ENCODE measurements at regions not wholly inside any gene's neighbourhood (a gene's known extent, or its start where the extent isn't known, plus 50 kb on each side); places are given as distances from the start of the nearest gene placed in this dataset.

DNA sequence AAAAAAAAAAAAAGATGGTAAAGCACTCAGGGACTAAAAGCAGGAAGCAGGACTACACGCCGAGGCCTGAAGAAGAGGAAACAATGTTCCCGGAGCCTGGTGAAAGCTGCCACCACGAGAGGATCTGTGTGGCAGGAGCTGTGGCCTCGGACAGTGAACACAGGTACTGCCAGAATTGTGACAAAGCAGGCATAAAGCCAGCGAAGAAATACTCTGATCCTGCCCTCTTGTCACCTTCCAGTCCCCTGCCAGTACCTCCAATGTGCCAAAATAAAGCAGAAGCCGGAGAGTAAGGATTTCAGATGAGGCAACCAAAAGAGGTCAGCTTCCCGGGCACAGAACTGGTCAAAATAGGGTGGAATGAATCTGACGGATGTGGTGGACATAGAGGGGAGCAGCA is 211.5 kb upstream of the TARS1 start:
- H3K9ac ChIP-seq (ENCODE audit: low read length) = no peak overlapping the region
- no peaks in the 10 kb centered on the region for H3K9me3 ChIP-seq (ENCODE audit: control insufficient read depth, low read length)
- no peaks in the 10 kb centered on the region for H3K4me1 ChIP-seq (ENCODE audit: control insufficient read depth, insufficient read depth, low read length)
- H3K36me3 ChIP-seq (ENCODE audit: control insufficient read depth, insufficient read depth, low read length) = no peaks in the 10 kb centered on the region
- no peak overlapping the region for H3K4me3 ChIP-seq (ENCODE audit: low read length)
- H3K27me3 ChIP-seq (ENCODE audit: control insufficient read depth, insufficient read depth, low read length) = no peaks in the 10 kb centered on the region

DNA sequence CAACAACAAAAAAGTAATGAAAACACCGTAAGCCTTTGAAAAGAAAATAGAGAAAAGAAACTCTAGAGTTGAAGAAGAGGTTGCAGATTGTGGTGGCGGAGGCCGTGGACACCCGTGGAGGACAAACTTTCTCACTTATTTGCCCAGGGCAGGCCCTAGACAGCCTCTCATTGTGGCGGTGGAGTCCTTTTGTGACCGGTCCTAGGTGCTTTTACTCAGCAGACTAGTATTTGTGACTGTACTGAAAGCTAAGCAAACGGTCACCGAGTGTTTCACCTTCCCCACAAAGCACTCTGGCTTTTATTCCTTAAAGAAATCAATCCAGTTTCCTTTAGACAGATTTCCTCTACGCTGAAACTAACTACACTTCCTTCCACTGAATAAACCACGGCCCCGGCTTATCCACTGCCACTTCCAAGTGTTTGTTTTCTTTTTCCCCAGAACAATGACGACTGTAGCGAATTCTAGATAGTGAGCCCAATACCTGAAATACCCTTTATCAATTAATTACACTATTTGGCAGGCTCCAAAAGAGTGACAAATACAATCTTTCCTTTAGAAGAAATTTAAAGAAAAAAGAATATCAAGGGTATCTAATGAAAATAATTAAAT is 210.2 kb upstream of the TARS1 start:
- Histone ChIP-seq H3K36me3 (ENCODE audit: control insufficient read depth, insufficient read depth, low read length) (no peaks in the 10 kb centered on the region), H3K4me3 (ENCODE audit: low read length) (no peak overlapping the region), H3K9me3 (ENCODE audit: control insufficient read depth, low read length) (no peaks in the 10 kb centered on the region), H3K27me3 (ENCODE audit: control insufficient read depth, insufficient read depth, low read length) (no peaks in the 10 kb centered on the region), H3K4me1 (ENCODE audit: control insufficient read depth, insufficient read depth, low read length) (no peaks in the 10 kb centered on the region), H3K9ac (ENCODE audit: low read length) (no peak overlapping the region)

DNA sequence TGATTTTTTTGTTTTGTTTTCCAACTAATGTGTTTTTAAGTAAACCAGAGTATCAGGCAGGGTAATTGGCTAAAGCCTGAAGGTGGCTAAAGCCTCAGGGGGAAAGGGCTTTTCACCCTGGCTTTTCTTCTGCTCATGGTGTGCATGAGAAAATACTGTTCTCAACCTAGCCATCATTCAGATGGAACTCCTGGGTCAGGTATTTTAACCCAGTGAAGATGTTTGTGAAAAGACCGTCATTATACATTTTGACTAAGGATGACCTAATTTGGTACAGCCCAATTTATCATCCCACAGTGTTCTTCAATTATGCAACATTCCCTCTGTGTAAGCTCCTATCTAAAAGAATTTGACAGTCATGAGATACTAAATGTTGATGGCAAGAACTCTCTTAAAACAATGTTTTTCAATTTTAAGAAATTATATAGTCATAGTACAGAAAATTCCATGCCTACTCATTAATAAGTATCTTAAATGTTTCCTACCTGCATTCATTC is 209.5 kb upstream of the TARS1 start:
- Histone ChIP-seq H3K4me1 (ENCODE audit: control insufficient read depth, insufficient read depth, low read length) (no peaks in the 10 kb centered on the region), H3K4me3 (ENCODE audit: low read length) (no peak overlapping the region), H3K27me3 (ENCODE audit: control insufficient read depth, insufficient read depth, low read length) (no peaks in the 10 kb centered on the region), H3K36me3 (ENCODE audit: control insufficient read depth, insufficient read depth, low read length) (no peaks in the 10 kb centered on the region), H3K9me3 (ENCODE audit: control insufficient read depth, low read length) (no peaks in the 10 kb centered on the region), H3K9ac (ENCODE audit: low read length) (no peak overlapping the region)

DNA sequence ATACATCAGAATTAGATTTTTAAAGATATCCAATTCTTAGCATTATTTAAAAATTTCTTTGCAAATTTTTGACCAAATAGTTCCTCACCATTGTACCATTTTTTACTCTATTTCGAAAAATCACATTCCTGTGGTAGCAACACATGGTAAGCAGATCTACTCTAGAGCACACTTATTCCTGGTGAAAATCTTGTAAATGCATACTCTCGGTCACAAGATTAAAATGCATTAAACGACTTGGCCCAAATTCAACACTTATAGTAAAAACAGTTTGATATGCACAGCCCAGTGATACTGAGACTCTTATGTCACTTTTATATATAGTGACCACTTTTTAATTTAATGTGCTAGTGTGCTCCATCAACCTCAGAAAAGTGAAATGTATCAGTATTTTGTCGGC is 208.8 kb upstream of the TARS1 start:
- no peaks in the 10 kb centered on the region for H3K9me3 ChIP-seq (ENCODE audit: control insufficient read depth, low read length)
- no peaks in the 10 kb centered on the region for H3K4me1 ChIP-seq (ENCODE audit: control insufficient read depth, insufficient read depth, low read length)
- no peaks in the 10 kb centered on the region for H3K27me3 ChIP-seq (ENCODE audit: control insufficient read depth, insufficient read depth, low read length)
- no peak overlapping the region for H3K9ac ChIP-seq (ENCODE audit: low read length)
- H3K4me3 ChIP-seq (ENCODE audit: low read length) = no peak overlapping the region
- H3K36me3 ChIP-seq (ENCODE audit: control insufficient read depth, insufficient read depth, low read length) = no peaks in the 10 kb centered on the region

DNA sequence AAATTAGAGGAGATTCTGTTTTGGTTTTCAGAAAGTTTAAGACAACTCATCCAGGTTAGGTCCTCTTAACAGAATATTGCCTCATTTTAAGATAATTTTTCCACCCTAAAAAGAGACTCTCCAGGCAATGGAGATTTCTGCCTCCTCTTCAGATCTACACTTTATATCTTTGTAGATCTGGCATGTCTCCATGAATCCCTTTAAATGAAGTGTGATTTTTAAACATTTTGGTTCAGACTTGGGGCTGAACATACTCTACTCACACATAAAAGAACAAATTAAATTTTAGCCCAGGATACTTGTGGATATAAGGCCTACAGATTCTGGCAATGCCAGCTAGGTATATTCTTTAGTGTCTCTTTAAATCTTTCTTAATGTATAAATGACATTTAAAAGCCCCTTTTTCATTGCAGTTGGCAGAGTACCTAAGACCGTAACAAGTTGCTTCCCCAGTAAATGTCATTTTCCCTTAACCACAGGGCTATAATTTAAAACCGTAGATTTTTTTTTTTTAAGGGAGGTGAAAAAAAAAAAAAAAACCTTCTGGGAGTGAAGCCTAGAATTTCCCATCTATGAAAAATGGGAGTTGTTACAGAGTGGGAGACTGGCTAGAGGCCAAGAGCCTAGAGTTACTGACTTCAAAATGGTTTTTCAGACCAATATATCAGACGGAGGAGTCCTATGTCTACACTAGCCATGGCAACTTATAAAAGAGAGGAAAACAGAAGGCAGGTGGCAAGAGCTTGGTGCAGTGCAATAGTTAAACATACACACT is 207.8 kb upstream of the TARS1 start:
- H3K27me3 ChIP-seq (ENCODE audit: control insufficient read depth, insufficient read depth, low read length) = no peaks in the 10 kb centered on the region
- H3K4me1 ChIP-seq (ENCODE audit: control insufficient read depth, insufficient read depth, low read length) = no peaks in the 10 kb centered on the region

DNA sequence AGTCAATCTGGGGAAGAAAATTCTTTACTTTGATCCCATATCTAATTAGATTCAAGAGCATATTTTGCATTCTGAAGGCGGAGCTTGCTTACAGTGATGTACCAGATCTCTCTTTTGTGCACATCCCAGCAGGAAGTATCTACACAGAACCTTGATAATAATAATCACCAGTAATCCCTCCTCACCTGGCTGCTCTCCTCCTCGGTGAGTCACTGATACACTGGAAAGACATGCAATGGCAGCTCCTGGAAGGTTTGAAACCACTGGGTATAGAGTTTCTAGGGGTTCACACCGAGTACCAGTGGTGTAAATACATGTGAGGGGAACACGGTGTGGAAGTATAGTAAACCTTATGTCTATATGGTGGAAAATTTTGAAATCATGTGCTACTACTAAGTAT is 205.5 kb upstream of the TARS1 start:
- Histone ChIP-seq H3K36me3 (ENCODE audit: control insufficient read depth, insufficient read depth, low read length) (no peaks in the 10 kb centered on the region), H3K9me3 (ENCODE audit: control insufficient read depth, low read length) (no peaks in the 10 kb centered on the region), H3K9ac (ENCODE audit: low read length) (no peak overlapping the region), H3K4me3 (ENCODE audit: low read length) (no peak overlapping the region), H3K27me3 (ENCODE audit: control insufficient read depth, insufficient read depth, low read length) (no peaks in the 10 kb centered on the region), H3K4me1 (ENCODE audit: control insufficient read depth, insufficient read depth, low read length) (no peaks in the 10 kb centered on the region)

More for the DNA sequence above, 207.8 kb upstream of the TARS1 start:
- Histone ChIP-seq H3K9ac (ENCODE audit: low read length) (no peak overlapping the region), H3K9me3 (ENCODE audit: control insufficient read depth, low read length) (no peaks in the 10 kb centered on the region), H3K36me3 (ENCODE audit: control insufficient read depth, insufficient read depth, low read length) (no peaks in the 10 kb centered on the region), H3K4me3 (ENCODE audit: low read length) (no peak overlapping the region)

DNA sequence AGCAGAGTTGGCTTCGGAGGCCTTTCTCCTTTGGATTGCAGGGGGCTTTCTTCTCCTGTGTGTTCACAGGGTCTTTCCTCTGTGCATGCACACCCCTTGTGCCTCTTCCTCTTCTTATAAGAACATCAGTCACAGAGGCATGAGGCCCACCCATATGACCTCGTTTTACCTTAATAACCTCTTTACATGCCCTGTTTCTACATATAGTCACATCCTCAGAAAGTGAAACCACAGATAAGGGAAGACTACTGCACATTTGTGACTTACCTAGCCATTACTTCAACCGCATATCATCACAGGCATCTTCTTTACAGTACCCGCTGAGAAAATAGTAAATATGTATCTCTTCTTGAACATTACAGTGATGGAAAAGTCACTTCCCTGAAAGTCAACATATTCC is 204.9 kb upstream of the TARS1 start:
- Histone ChIP-seq H3K27me3 (ENCODE audit: control insufficient read depth, insufficient read depth, low read length) (no peaks in the 10 kb centered on the region), H3K4me1 (ENCODE audit: control insufficient read depth, insufficient read depth, low read length) (no peaks in the 10 kb centered on the region), H3K9ac (ENCODE audit: low read length) (no peak overlapping the region), H3K9me3 (ENCODE audit: control insufficient read depth, low read length) (no peaks in the 10 kb centered on the region), H3K4me3 (ENCODE audit: low read length) (no peak overlapping the region), H3K36me3 (ENCODE audit: control insufficient read depth, insufficient read depth, low read length) (no peaks in the 10 kb centered on the region)

DNA sequence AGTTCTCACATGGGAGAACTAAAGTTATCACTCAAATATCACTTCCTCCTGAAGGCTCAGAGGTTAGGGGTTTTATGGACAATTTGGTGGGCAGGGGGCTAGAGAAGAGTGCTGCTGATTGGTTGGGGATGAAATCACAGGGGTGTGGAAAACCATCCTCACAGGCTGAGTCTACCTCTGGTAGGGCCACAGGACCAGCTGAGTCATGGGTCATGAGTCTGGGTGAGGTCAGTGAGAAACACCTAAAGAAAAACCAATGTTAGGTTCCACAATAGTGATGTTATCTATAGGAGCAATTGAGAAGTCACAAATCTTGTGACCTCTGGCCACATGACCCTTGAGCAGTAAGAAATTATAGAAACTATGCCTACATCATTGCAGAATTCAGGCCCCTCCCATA is 203.3 kb upstream of the TARS1 start:
- no peak overlapping the region for H3K9ac ChIP-seq (ENCODE audit: low read length)
- no peaks in the 10 kb centered on the region for H3K4me1 ChIP-seq (ENCODE audit: control insufficient read depth, insufficient read depth, low read length)
- H3K9me3 ChIP-seq (ENCODE audit: control insufficient read depth, low read length) = no peaks in the 10 kb centered on the region
- H3K27me3 ChIP-seq (ENCODE audit: control insufficient read depth, insufficient read depth, low read length) = no peaks in the 10 kb centered on the region
- no peak overlapping the region for H3K4me3 ChIP-seq (ENCODE audit: low read length)
- H3K36me3 ChIP-seq (ENCODE audit: control insufficient read depth, insufficient read depth, low read length) = no peaks in the 10 kb centered on the region

DNA sequence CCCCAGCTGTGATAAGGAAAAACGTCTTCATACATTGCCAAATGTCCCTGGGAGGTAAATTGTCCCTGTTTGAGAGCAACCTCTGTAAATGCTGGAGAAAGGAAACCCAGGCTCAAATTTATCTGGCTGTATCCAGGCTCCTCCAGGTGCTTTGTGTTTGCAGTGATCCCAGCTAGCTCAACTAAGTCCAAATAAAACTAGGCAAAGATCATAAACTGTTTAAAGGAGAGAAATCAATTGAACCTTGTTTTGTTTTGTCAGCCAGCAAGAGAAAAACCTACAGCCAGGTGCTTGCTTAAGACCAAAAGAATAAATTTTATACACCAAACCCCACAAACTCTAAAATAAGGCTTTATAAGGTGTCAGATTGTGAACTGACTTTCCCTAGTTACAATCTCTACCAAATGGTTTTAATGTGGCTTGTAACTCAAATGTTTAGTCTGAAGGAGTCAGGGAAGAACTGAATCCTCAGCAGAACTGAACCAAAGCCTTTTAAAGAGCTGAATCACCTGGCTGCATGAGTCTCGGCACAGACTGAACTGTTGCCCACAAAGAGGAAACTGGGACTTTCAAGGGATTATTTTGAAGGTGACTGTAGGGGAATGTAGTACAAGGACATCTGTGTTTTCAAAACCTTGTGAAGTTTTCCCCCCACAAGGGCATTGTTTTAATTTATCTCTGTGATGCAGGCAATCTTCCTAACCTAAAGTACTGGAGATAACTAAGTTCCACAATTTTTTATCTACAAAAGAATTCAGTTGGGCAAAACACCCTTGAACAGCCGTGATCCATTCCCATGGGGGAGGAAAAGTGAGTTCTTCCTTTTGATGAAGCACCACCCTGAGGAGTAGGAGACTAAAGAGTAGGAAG is 201.7 kb upstream of the TARS1 start:
- H3K27me3 ChIP-seq (ENCODE audit: control insufficient read depth, insufficient read depth, low read length) = no peaks in the 10 kb centered on the region
- H3K9ac ChIP-seq (ENCODE audit: low read length) = no peak overlapping the region
- no peak overlapping the region for H3K4me3 ChIP-seq (ENCODE audit: low read length)
- no peaks in the 10 kb centered on the region for H3K9me3 ChIP-seq (ENCODE audit: control insufficient read depth, low read length)
- H3K4me1 ChIP-seq (ENCODE audit: control insufficient read depth, insufficient read depth, low read length) = no peaks in the 10 kb centered on the region
- H3K36me3 ChIP-seq (ENCODE audit: control insufficient read depth, insufficient read depth, low read length) = no peaks in the 10 kb centered on the region

DNA sequence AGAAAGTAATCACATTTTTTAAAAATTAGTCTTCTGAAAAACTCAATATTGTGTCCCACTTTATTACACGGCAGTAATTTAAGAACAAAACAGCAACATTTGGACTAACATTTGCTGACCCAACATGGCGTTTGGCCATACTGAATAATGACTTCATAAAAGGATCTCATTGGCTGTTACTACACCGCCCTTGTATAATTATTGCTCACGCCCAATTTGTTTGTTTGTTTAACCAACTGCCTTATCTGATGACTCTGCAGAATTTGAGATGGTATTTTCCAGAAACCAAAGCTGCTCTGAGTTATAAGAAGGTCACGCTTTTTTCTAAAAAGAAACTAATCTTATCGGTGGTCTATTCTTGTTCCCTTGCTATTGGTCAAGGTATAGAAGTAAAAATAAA is 200.2 kb upstream of the TARS1 start:
- no peaks in the 10 kb centered on the region for H3K27me3 ChIP-seq (ENCODE audit: control insufficient read depth, insufficient read depth, low read length)
- no peaks in the 10 kb centered on the region for H3K36me3 ChIP-seq (ENCODE audit: control insufficient read depth, insufficient read depth, low read length)
- no peak overlapping the region for H3K4me3 ChIP-seq (ENCODE audit: low read length)
- no peaks in the 10 kb centered on the region for H3K9me3 ChIP-seq (ENCODE audit: control insufficient read depth, low read length)
- H3K4me1 ChIP-seq (ENCODE audit: control insufficient read depth, insufficient read depth, low read length) = no peaks in the 10 kb centered on the region
- no peak overlapping the region for H3K9ac ChIP-seq (ENCODE audit: low read length)

DNA sequence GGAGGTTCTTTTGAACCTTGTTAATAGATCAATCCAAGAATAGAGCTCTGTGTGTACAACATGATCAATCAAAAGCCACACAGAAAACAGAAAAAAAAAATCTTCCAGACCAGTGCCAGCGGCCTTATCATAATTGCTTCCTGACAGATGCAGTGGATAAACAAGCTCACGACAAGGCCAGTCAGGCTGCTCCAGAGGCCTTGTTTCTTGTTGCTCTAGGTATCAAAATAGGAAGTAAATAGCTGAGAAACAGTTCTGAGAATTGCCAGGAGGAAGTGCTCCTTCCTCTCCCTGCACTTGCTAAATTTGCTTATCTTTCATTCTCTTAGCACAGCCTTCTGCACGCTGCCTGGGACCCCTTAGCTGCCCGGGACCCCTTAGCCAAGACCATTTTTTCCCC is 199.0 kb upstream of the TARS1 start:
- Histone ChIP-seq H3K4me3 (ENCODE audit: low read length) (no peak overlapping the region), H3K36me3 (ENCODE audit: control insufficient read depth, insufficient read depth, low read length) (no peaks in the 10 kb centered on the region), H3K9ac (ENCODE audit: low read length) (no peak overlapping the region), H3K4me1 (ENCODE audit: control insufficient read depth, insufficient read depth, low read length) (no peaks in the 10 kb centered on the region), H3K9me3 (ENCODE audit: control insufficient read depth, low read length) (no peaks in the 10 kb centered on the region), H3K27me3 (ENCODE audit: control insufficient read depth, insufficient read depth, low read length) (no peaks in the 10 kb centered on the region)

DNA sequence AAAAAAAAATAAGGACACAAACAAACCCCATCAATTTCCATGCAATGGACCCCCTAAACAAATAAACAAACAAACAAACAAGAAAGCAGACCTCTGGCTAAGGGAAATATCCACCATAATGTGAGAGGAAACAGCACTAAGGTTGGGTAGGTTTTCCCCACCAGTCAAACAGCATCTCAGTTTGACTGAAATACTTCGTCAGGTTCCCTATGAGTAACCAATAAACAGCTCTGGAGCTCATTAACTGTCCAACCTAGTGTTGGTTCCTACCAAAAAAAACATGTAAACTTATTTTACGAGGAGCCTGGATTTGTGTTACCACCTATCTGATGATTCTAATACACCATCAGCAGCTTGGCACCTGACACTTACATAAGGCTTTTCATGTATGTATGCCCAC is 198.5 kb upstream of the TARS1 start:
- no peaks in the 10 kb centered on the region for H3K9me3 ChIP-seq (ENCODE audit: control insufficient read depth, low read length)
- no peaks in the 10 kb centered on the region for H3K4me1 ChIP-seq (ENCODE audit: control insufficient read depth, insufficient read depth, low read length)
- no peak overlapping the region for H3K4me3 ChIP-seq (ENCODE audit: low read length)
- H3K27me3 ChIP-seq (ENCODE audit: control insufficient read depth, insufficient read depth, low read length) = no peaks in the 10 kb centered on the region
- no peaks in the 10 kb centered on the region for H3K36me3 ChIP-seq (ENCODE audit: control insufficient read depth, insufficient read depth, low read length)
- H3K9ac ChIP-seq (ENCODE audit: low read length) = no peak overlapping the region
